NT2/D1 (cell line): ENCODE measurements at regions not wholly inside any gene's neighbourhood (a gene's known extent, or its start where the extent isn't known, plus 50 kb on each side); places are given as distances from the start of the nearest gene placed in this dataset.

ENCODE experiments used
- YY1 ChIP-seq: IDR thresholded peaks from 2 replicates; pipeline ENCODE4 v1.6.1; 2011; ENCODE audit not compliant: insufficient read length, insufficient read depth
- ZNF274 ChIP-seq: IDR thresholded peaks from 2 replicates; pipeline ENCODE4 v1.6.1; 2011; ENCODE audit warnings: mild to moderate bottlenecking, low read depth, low read length

DNA sequence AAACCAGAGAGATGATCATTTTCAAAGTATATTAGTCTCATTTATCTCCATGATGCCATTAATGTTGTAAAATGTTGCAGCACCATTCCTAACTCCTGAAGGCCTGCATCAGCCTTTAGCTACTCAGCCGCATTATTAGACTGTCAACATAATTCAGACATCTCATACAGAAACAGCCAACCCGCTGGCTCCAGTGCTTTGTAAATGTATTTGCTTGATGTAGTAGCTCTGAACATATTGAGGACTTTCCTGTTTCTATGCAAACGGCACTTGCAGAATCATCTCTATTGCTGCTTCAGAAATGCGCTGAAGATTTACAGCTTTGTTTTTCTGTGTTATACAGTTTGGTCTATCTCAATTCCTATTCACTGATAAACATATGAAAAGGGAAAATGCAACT is 372.2 kb downstream of the DSEL start:
- no peak for TF ChIP-seq YY1
- no peak for TF ChIP-seq ZNF274
